ENCODE measurements at regions not wholly inside any gene's neighbourhood (a gene's known extent, or its start where the extent isn't known, plus 50 kb on each side); places are given as distances from the start of the nearest gene placed in this dataset.

GRCh38 chr11:20250644-20251247 lies 90.5 kb upstream of the DBX1 start:
- no peak for DNase-seq (ENCODE audit: low spot score)

GRCh38 chr11:20249796-20250195 lies 89.5 kb upstream of the DBX1 start:
- DNase-seq (ENCODE audit: low spot score) = no peak

- DNase-seq (ENCODE audit: low spot score) = no peak
Observed at GRCh38 chr11:20249378-20249777, 89.1 kb upstream of the DBX1 start.

GRCh38 chr11:20248871-20249270 lies 88.6 kb upstream of the DBX1 start:
- DNase-seq (ENCODE audit: low spot score) = no peak

- DNase-seq (ENCODE audit: low spot score) = no peak
Observed at GRCh38 chr11:20248121-20248772, 88.0 kb upstream of the DBX1 start.

- no peak for DNase-seq (ENCODE audit: low spot score)
Observed at GRCh38 chr11:20247591-20248007, 87.3 kb upstream of the DBX1 start.

GRCh38 chr11:20243974-20244373 lies 83.7 kb upstream of the DBX1 start:
- DNase-seq (ENCODE audit: low spot score) = peak; percentile 32

- DNase-seq (ENCODE audit: low spot score) = peak; percentile 4
Observed at GRCh38 chr11:20238712-20239111, 78.4 kb upstream of the DBX1 start.

- no peak for DNase-seq (ENCODE audit: low spot score)
Observed at GRCh38 chr11:20235164-20235563, 74.9 kb upstream of the DBX1 start.

GRCh38 chr11:20227631-20228030 lies 67.4 kb upstream of the DBX1 start:
- no peak for DNase-seq (ENCODE audit: low spot score)

GRCh38 chr11:20226933-20227332 lies 66.7 kb upstream of the DBX1 start:
- no peak for DNase-seq (ENCODE audit: low spot score)

GRCh38 chr11:20221566-20221965 lies 61.3 kb upstream of the DBX1 start:
- DNase-seq (ENCODE audit: low spot score) = no peak

- DNase-seq (ENCODE audit: low spot score) = no peak
Observed at GRCh38 chr11:20213790-20214189, 53.5 kb upstream of the DBX1 start.

- no peak for DNase-seq (ENCODE audit: low spot score)
Observed at GRCh38 chr11:20211691-20212090, 51.4 kb upstream of the DBX1 start.

All from HT-29 (cell line).